Esophagus (tissue), 2 donors: ENCODE measurements at regions not wholly inside any gene's neighbourhood (a gene's known extent, or its start where the extent isn't known, plus 50 kb on each side); places are given as distances from the start of the nearest gene placed in this dataset.

Source experiments
- H3K27ac ChIP-seq, 2 donors: one replicate each; pipeline ENCODE4 v1.5.1; 2013; ENCODE audit warnings: low read depth in 2 of 2, mild to moderate bottlenecking in 2 of 2, inconsistent platforms in 1 of 2, low read length in 1 of 2, moderate library complexity in 1 of 2
- H3K27me3 ChIP-seq, 2 donors: one replicate each; pipeline ENCODE4 v1.6.1; 2013; ENCODE audit warnings: low read length in 2 of 2, control low read depth in 1 of 2, mild to moderate bottlenecking in 1 of 2; ENCODE audit not compliant: insufficient read depth in 2 of 2, control insufficient read depth in 1 of 2
- H3K36me3 ChIP-seq, 2 donors: one replicate each; pipeline ENCODE4 v1.6.1; 2013; ENCODE audit warnings: low read length in 1 of 2; ENCODE audit not compliant: control insufficient read depth in 2 of 2, insufficient read depth in 2 of 2
- H3K4me1 ChIP-seq, 2 donors: one replicate each; pipeline ENCODE4 v1.6.1; 2013; ENCODE audit warnings: low read length in 1 of 2; ENCODE audit not compliant: control insufficient read depth in 2 of 2, insufficient read depth in 2 of 2
- H3K4me3 ChIP-seq, 2 donors: one replicate each; pipeline ENCODE4 v1.5.1; 2013; ENCODE audit warnings: low read length in 2 of 2, mild to moderate bottlenecking in 2 of 2, low read depth in 1 of 2, moderate library complexity in 1 of 2
- H3K9me3 ChIP-seq, 2 donors: one replicate each; pipeline ENCODE4 v1.6.1; 2013; ENCODE audit warnings: mild to moderate bottlenecking in 2 of 2, low read depth in 1 of 2, low read length in 1 of 2, moderate library complexity in 1 of 2; ENCODE audit not compliant: control insufficient read depth in 2 of 2, insufficient read depth in 1 of 2
- WGBS, 2 donors: extraction: QIAGEN DNeasy Blood & Tissue Kit; methylation state at CpG; one replicate each; pipeline ENCODE4 v1.1.7; 2013; 5-methylcytosine and 5-hydroxymethylcytosine counted together
- donor health status: healthy with polysubstance abuse.
- donor health status: Bipolar disorder and iron deficiency.

DNA sequence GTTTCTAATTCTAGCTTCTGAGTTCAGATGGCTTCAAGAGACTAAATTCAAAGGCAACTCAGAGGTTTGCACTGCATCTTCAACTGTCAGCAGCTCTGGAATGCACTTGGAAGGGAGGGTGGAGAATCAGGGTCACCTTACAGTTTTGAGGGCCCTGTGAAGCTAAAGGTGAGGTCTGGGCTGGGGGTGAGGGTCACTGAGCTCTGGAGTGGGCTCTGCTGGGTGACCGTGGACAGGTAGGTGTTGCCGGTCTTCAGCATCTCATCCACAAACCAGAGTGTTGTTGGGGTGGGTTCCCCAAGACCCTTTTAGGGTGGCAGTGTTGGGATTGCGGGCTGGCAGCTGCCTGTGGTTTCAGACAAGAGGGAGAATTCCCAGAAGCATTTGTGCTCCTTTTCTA lies 70.1 kb upstream of the CXCR4 start:
- H3K9me3 ChIP-seq: no peaks in the 10 kb centered on the region
- H3K36me3 ChIP-seq: no peaks in the 10 kb centered on the region
- H3K27ac ChIP-seq: no peak overlapping the region
- WGBS, 2 donors: 90 to 96% methylated on average over 3 of the region's 3 CpGs
- no peak overlapping the region for H3K4me3 ChIP-seq
- peaks cover 0 to 2% of the 10 kb centered on the region in 2 donors for H3K4me1 ChIP-seq
- H3K27me3 ChIP-seq: no peaks in the 10 kb centered on the region

DNA sequence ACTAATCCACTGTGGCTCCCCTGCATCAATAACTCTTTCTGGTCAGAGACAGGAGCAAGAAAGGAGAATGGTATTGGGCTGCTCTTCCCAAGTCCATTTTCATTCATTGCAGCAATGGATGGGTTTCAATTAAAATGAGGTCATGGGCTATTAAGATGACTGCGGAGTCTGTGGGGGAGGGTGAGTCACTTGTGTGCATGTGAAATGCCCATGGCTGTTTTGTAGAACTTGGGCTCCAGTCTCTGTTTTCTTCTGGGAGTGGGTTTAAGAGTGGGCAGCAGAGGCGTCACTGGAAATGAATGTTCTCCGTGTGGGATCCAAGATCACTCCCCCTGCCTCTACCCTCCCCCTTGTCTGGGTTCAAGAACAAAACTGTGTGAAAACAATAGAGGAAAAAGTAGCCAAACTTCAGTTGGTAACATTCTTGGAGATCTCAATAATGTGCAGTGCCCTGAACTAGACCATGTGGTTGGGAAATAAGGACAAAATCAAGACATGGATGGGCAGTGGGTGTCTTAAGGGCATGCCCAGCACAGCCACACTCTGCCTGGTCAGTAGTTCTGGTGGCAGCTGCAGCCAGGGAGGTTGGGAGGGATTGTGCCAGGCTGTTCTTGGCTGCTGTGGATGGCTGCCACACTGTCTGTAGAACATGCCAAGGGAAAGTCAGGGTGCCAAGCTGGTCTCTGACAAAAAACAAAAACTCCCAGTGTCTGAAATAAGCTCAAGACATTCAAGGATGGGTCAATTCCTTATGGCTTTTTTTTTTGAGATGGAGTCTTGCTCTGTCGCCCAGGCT lies 68.2 kb upstream of the CXCR4 start:
- Histone ChIP-seq H3K36me3 (no peaks in the 10 kb centered on the region), H3K9me3 (no peaks in the 10 kb centered on the region), H3K4me3 (no peak overlapping the region), H3K4me1 (peaks cover 0 to 2% of the 10 kb centered on the region in 2 donors), H3K27me3 (no peaks in the 10 kb centered on the region), H3K27ac (no peak overlapping the region)
- WGBS, 2 donors: 65 to 85% methylated on average over 4 of the region's 4 CpGs

DNA sequence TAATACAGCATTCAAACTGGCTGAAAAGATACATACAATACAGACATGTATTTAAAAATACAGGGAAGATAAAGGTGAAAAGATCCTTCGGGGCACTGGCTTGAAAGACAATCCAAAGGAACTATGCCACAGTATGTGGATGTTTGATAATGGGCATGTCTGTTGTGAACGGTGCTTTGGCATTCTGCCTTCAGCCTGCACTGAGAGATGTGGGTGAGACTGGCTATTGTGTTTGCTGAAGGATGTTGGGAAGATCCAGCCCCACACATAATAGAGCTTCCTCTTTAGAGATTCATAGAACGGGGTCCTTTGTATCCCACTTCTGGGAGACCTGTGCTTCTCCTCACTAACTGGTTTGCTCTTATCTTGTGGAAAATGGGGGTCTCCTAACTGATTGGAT lies 65.1 kb upstream of the CXCR4 start:
- no peaks in the 10 kb centered on the region for H3K27me3 ChIP-seq
- no peak overlapping the region for H3K4me3 ChIP-seq
- WGBS, 2 donors: 30 to 43% methylated on average over 3 of the region's 3 CpGs
- H3K36me3 ChIP-seq: no peaks in the 10 kb centered on the region
- peaks cover 0 to 2% of the 10 kb centered on the region in 2 donors for H3K4me1 ChIP-seq
- no peak overlapping the region for H3K27ac ChIP-seq
- no peaks in the 10 kb centered on the region for H3K9me3 ChIP-seq

DNA sequence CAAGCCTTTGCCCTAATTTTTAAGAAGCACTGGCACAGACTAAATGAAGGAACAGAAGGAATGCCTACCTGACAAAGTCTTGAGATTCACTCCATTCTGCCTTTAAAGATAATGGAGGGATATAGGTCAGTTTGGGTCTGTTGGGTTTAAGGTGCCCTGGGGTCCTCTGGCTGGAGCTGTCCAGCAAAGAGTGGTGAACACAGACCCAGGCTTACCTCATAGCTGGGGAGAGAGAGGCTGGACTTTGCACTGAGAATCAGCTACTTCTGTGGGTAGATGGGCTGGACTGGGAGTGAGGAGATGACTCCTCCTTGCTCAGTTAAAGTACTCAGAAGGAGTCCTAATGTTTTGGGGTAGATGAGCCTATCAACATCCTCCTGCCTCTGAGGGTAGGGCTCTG lies 64.4 kb upstream of the CXCR4 start:
- H3K36me3 ChIP-seq: no peaks in the 10 kb centered on the region
- H3K27ac ChIP-seq: no peak overlapping the region
- H3K27me3 ChIP-seq: no peaks in the 10 kb centered on the region
- H3K9me3 ChIP-seq: no peaks in the 10 kb centered on the region
- H3K4me3 ChIP-seq: no peak overlapping the region
- H3K4me1 ChIP-seq: peaks cover 0 to 2% of the 10 kb centered on the region in 2 donors

DNA sequence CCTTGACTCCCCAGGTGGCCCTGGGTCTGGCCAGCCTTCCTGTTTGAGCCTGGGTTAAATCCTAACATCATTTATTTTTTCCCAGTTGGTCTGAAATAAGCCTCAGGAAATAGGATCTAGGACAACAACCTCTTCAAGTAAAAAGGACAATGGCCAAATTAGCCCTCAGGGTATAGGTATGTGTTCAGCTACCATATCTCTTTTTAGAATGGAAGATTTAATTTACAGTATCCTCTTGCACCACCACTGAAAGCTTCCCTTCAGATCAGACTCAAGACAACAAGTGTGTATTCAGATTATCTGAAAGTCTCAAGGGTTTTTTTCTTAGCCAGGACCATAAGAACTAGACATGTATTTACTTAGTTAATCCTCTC lies 61.6 kb upstream of the CXCR4 start:
- no peaks in the 10 kb centered on the region for H3K4me1 ChIP-seq
- H3K27ac ChIP-seq: no peak overlapping the region
- no peaks in the 10 kb centered on the region for H3K27me3 ChIP-seq
- no peak overlapping the region for H3K4me3 ChIP-seq
- H3K36me3 ChIP-seq: no peaks in the 10 kb centered on the region
- H3K9me3 ChIP-seq: no peaks in the 10 kb centered on the region

DNA sequence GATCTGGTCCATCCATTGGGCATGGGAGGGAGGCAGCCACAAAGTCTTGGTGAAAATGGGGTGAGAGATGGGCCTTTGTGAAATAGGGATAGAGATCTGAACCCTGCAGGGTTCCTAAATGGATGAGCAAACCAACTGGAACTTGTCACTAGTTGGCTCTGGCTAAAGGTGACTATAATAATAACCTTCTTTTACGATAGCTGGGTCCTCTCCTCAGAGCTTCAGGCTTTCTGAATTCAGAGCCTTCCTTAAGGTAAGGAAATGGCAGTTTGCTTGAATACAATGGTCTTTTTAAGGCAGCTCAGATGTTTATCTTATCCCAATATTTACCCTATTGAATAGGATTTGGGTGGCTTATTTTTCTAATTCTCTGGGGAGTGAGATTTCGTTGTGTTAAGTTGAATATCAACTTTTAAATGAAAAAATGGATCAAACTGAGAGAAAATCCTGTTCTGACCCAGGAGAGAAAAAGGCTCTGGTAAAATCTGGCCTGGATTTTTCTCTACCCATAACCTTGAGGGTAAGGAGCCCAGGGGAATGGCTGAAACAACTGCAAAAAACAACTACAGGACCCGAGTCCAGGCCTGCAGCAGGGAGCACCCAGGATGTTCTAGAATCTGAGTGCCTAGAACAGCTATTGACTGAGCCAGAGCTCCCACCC lies 61.1 kb upstream of the CXCR4 start:
- H3K4me3 ChIP-seq: no peak overlapping the region
- WGBS, 2 donors: 54 to 64% methylated on average over 3 of the region's 3 CpGs
- no peaks in the 10 kb centered on the region for H3K36me3 ChIP-seq
- no peak overlapping the region for H3K27ac ChIP-seq
- H3K9me3 ChIP-seq: no peaks in the 10 kb centered on the region
- H3K4me1 ChIP-seq: no peaks in the 10 kb centered on the region
- H3K27me3 ChIP-seq: no peaks in the 10 kb centered on the region

DNA sequence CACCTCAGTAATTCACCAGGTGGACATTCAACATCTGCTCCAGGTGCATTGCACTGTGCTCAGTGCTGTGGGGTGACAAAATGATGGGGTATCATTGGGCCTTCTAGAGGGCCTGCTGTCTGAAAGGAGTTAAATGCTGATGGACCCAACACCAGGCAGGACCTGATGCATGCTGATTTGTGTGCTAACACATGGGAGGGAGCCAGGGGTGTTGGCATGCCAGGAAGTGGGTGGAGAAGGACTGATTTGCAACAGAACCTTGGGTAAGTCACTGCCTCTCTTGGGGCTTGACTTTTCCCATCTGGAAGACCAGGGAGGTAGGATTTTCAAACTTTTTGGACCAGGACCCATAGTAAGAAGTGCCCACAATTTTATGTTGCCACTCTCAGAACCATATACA lies 57.9 kb upstream of the CXCR4 start:
- Histone ChIP-seq H3K9me3 (no peaks in the 10 kb centered on the region), H3K4me1 (no peaks in the 10 kb centered on the region), H3K36me3 (no peaks in the 10 kb centered on the region), H3K27ac (no peak overlapping the region), H3K4me3 (no peak overlapping the region), H3K27me3 (no peaks in the 10 kb centered on the region)

DNA sequence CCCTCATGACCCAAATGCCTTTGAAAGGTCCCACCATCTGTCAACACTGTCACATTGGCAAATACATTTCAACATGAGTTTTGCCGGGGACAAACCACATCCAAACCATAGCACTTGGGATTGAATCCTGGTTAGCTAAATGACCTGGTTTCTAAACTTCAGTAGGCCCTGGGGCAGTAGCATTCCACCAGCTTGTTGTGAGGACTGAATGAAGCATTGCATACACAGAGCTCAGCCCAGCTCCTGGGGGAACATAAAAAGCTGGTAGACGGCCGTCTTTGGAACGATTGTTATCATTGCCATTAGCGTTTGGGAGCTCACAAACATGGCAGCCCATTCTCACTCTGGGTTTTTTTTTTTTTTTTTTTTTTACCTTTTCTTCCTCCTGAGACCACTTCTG lies 57.5 kb upstream of the CXCR4 start:
- H3K27ac ChIP-seq: no peak overlapping the region
- no peak overlapping the region for H3K4me3 ChIP-seq
- WGBS, 2 donors: 95 to 97% methylated on average over 5 of the region's 5 CpGs
- no peaks in the 10 kb centered on the region for H3K9me3 ChIP-seq
- no peaks in the 10 kb centered on the region for H3K27me3 ChIP-seq
- H3K4me1 ChIP-seq: no peaks in the 10 kb centered on the region
- no peaks in the 10 kb centered on the region for H3K36me3 ChIP-seq

DNA sequence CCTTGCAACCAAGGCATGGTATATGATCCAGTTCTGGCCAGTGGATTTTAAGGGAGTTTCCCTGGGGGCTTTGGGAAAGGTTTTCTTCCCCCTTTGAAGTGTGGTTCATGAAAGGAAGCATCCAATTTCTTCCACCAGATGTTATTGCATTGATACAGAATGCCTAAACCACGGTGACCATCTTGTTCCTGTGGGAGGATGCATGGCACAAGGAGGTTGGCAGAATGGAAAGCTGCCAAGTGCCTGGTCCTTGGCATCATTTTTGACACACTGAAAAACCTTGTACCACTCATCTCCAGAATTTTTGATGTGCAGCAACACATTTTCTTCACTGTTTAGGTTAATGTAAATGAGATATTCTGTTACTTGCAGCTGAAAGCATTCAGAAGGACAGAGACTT lies 55.2 kb upstream of the CXCR4 start:
- no peak overlapping the region for H3K4me3 ChIP-seq
- 66 to 79% methylated on average over 1 of the region's 1 CpG for WGBS, 2 donors
- no peaks in the 10 kb centered on the region for H3K9me3 ChIP-seq
- no peaks in the 10 kb centered on the region for H3K27me3 ChIP-seq
- H3K27ac ChIP-seq: no peak overlapping the region
- H3K36me3 ChIP-seq: no peaks in the 10 kb centered on the region
- no peaks in the 10 kb centered on the region for H3K4me1 ChIP-seq

DNA sequence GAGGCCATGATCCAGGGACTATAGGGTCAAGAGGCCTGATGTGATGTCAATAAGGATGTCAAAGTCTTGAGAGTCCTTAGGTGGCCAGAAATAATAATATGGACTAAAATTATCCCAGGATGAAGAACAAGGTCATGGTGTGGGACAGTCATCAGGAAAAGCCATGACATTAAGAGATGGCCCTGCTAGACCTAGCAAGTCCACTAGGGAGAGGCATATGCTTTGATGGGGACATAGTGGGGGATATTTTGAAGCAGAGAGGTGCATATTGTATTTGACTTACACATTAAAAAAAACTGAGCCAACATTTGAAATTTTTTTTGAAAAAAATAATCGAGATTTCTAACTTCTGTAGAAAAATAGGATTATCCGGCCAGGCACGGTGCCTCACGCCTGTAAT lies 53.3 kb upstream of the CXCR4 start:
- no peak overlapping the region for H3K27ac ChIP-seq
- 88 to 92% methylated on average over 4 of the region's 4 CpGs for WGBS, 2 donors
- no peaks in the 10 kb centered on the region for H3K4me1 ChIP-seq
- no peak overlapping the region for H3K4me3 ChIP-seq
- no peaks in the 10 kb centered on the region for H3K27me3 ChIP-seq
- H3K9me3 ChIP-seq: no peaks in the 10 kb centered on the region
- H3K36me3 ChIP-seq: no peaks in the 10 kb centered on the region
